K562 (cell line): ENCODE measurements at regions not wholly inside any gene's neighbourhood (a gene's known extent, or its start where the extent isn't known, plus 50 kb on each side); places are given as distances from the start of the nearest gene placed in this dataset.

Experiments used
- ATAC-seq: fragments of 200-7000 bp; cut with Tn5 transposase; 3 replicates; pipeline ENCODE4 v1.9.1; 2020; ENCODE audit warnings: moderate library complexity
- BruUV-seq: library from RNA; stranded (reverse); fragments of 400-500 nt; replicated peaks from 2 replicates; lab custom pipeline; 2021; lab: Mats Ljungman, UMichigan
- CTCF ChIA-PET: fragments of 300-600 bp; formaldehyde crosslinking; extraction: SDS; loops from one replicate; lab custom pipeline; 2021; ENCODE audit warnings: low intra/inter-chr PET ratio; lab: Yijun Ruan, JAX
- POLR2A ChIA-PET: fragments of 300-600, 350-650 bp; sonication (Branson Sonifier 250); formaldehyde crosslinking; extraction: SDS; loops from one replicate; lab custom pipeline; 2021; ENCODE audit warnings: antibody characterized with exemption, inconsistent platforms; lab: Yijun Ruan, JAX
- DNase-seq, 4 experiments: peaks; one replicate each; pipeline versions ENCODE4 v3.0.0 to v3.0.0-alpha.2; 2011 to 2018; ENCODE audit warnings: low spot score in 3 of 4, mixed read lengths in 3 of 4; ENCODE audit errors: extremely low read depth in 1 of 4
- FAIRE-seq: peaks from 2 replicates; lab custom pipeline; 2011; peaks lifted over from hg19 to GRCh38; lab: Jason Lieb, UNC
- H2AFZ ChIP-seq: 2 replicates; pipeline ENCODE4 v1.6.0; 2011; ENCODE audit warnings: low read depth, low read length, control low read depth, inconsistent platforms
- H3K27ac ChIP-seq: fragments of 200-600 bp; 3 replicates; pipeline ENCODE4 v1.8.0; 2011; ENCODE audit warnings: low read depth, mild to moderate bottlenecking, control low read depth, inconsistent platforms, low read length, moderate library complexity, mixed read lengths; ENCODE audit errors: extremely low read depth
- H3K27me3 ChIP-seq, 2 experiments: fragments of 300-600 bp in 1 of 2; 2 replicates in 1 of 2; 3 replicates in 1 of 2; pipeline versions ENCODE4 v1.6.0 to v1.8.0; 2011; ENCODE audit warnings: inconsistent platforms in 2 of 2, low read length in 2 of 2, mild to moderate bottlenecking in 1 of 2, mixed read lengths in 1 of 2, moderate library complexity in 1 of 2; ENCODE audit not compliant: control insufficient read depth in 2 of 2, insufficient read depth in 2 of 2
- H3K36me3 ChIP-seq: fragments of 300-600 bp; 3 replicates; pipeline ENCODE4 v1.8.0; 2011; ENCODE audit warnings: mild to moderate bottlenecking, low read length, inconsistent platforms; ENCODE audit not compliant: control insufficient read depth, insufficient read depth
- H3K4me1 ChIP-seq, 2 experiments: fragments of 200-600 bp in 1 of 2; replicated peaks in 1 of 2; 2 replicates in 1 of 2; 3 replicates in 1 of 2; pipeline versions ENCODE4 v1.5.1 to v1.8.0; 2011; ENCODE audit warnings: inconsistent platforms in 2 of 2, low read length in 2 of 2, mild to moderate bottlenecking in 1 of 2, mixed read lengths in 1 of 2, moderate library complexity in 1 of 2; ENCODE audit not compliant: control insufficient read depth in 2 of 2, insufficient read depth in 2 of 2
- H3K4me2 ChIP-seq: 2 replicates; pipeline ENCODE4 v1.6.1; 2011; ENCODE audit warnings: low read length, control low read depth, inconsistent platforms, mixed read lengths; ENCODE audit not compliant: insufficient read depth
- H3K4me3 ChIP-seq: fragments of 200-600 bp; sonication (generic), shearing (Covaris generic); 2 replicates; pipeline ENCODE4 v1.5.1; 2016; ENCODE audit warnings: control low read depth, inconsistent platforms
- H3K79me2 ChIP-seq: fragments of 200-600 bp; 3 replicates; pipeline ENCODE4 v1.8.0; 2011; ENCODE audit warnings: low read length, inconsistent platforms; ENCODE audit not compliant: control insufficient read depth, insufficient read depth
- H3K9ac ChIP-seq, 2 experiments: 2 replicates each; pipeline versions ENCODE4 v1.6.0 to v1.6.1; 2011; ENCODE audit warnings: low read depth in 2 of 2, low read length in 2 of 2, control low read depth in 1 of 2, inconsistent platforms in 1 of 2, mild to moderate bottlenecking in 1 of 2, mixed read lengths in 1 of 2; ENCODE audit not compliant: insufficient read depth in 1 of 2
- H3K9me1 ChIP-seq: one replicate; pipeline ENCODE4 v1.6.0; 2011; ENCODE audit warnings: inconsistent platforms, mild to moderate bottlenecking, low read length, moderate library complexity; ENCODE audit not compliant: control insufficient read depth, insufficient read depth
- H3K9me3 ChIP-seq: replicated peaks from 2 replicates; pipeline ENCODE4 v1.5.1; 2011; ENCODE audit warnings: low read depth, low read length, inconsistent platforms; ENCODE audit not compliant: control insufficient read depth, insufficient read depth
- H4K20me1 ChIP-seq: replicated peaks from 2 replicates; pipeline ENCODE4 v1.6.1; 2011; ENCODE audit warnings: low read length, inconsistent platforms, mixed read lengths; ENCODE audit not compliant: control insufficient read depth, insufficient read depth
- FOXK2 ChIP-seq, 2 experiments: fragments of 450-650 bp; IDR thresholded peaks in 1 of 2; conservative IDR thresholded peaks in 1 of 2; 2 replicates each; pipeline ENCODE4 v1.6.1; 2016; ENCODE audit warnings: low read depth in 2 of 2, mild to moderate bottlenecking in 1 of 2
- FOXO4 ChIP-seq: fragments of 450-650 bp; formaldehyde crosslinking; IDR thresholded peaks from 2 replicates; pipeline ENCODE4 v1.4.0; 2020; ENCODE audit warnings: mild to moderate bottlenecking, moderate library complexity
- HDAC2 ChIP-seq: fragments of 450-650 bp; IDR thresholded peaks from 2 replicates; pipeline ENCODE4 v1.6.1; 2016; ENCODE audit warnings: mild to moderate bottlenecking
- KAT2B ChIP-seq: IDR thresholded peaks from one replicate; pipeline ENCODE4 v1.6.1; 2012; ENCODE audit warnings: low read depth, mild to moderate bottlenecking, control low read depth, inconsistent platforms, low read length, moderate library complexity
- NCOA2 ChIP-seq, 2 experiments: fragments of 450-650 bp; IDR thresholded peaks; 2 replicates each; pipeline ENCODE4 v1.6.1; 2018; ENCODE audit warnings: mild to moderate bottlenecking in 2 of 2, moderate library complexity in 1 of 2; ENCODE audit not compliant: partially characterized antibody in 2 of 2
- NR2C2 ChIP-seq, 2 experiments: fragments of 200-800 bp in 1 of 2; sonication (Bioruptor generic) in 1 of 2; sonication (generic) in 1 of 2; formaldehyde crosslinking in 1 of 2; IDR thresholded peaks; 2 replicates each; pipeline versions ENCODE4 v1.6.1 to v1.8.0; 2016 to 2022; ENCODE audit warnings: mild to moderate bottlenecking in 1 of 2, missing compliant biosample characterization in 1 of 2, missing genetic modification characterization in 1 of 2, missing genetic modification reagents in 1 of 2
- WGBS: fragments of 100-300 bp; shearing (Covaris generic); methylation state at CpG from one replicate; pipeline ENCODE4 v1.1.6; 2016; ENCODE audit warnings: low coverage, mixed read lengths; ENCODE audit not compliant: insufficient coverage; ENCODE audit errors: missing lambda C conversion rate; 5-methylcytosine and 5-hydroxymethylcytosine counted together
- in situ Hi-C: fragments of 300-500 bp; cut with MboI; formaldehyde crosslinking; loops from 4 replicates; pipeline ENCODE4 v1.15.0; 2018; ENCODE audit warnings: inconsistent platforms, mixed read lengths
- intact Hi-C: fragments of 100-400 bp; cut with micrococcal nuclease; formaldehyde crosslinking; loops from 2 replicates; pipeline ENCODE4 v1.14.2; 2022

- no peak overlapping the region for H3K9ac ChIP-seq
- no peaks in the 10 kb centered on the region for H3K36me3 ChIP-seq
- ChIA-PET CTCF (no interaction called here), POLR2A (no interaction called here)
- no peak for TF ChIP-seq HDAC2
- TF ChIP-seq NCOA2 (IDR thresholded peaks at IDR 0.05; ENCODE audit: partially characterized antibody in 2 of 2): no peak
- TF ChIP-seq FOXK2 (conservative IDR thresholded peaks at IDR 0.05 in 1 of 2, IDR thresholded peaks at IDR 0.05 in 1 of 2; ENCODE audit: low read depth in 2 of 2): no peak
- TF ChIP-seq KAT2B: no peak
- TF ChIP-seq NR2C2 (CRISPR knock-in tag; IDR thresholded peaks at IDR 0.05): no peak
- no peak for TF ChIP-seq NR2C2 (tag; IDR thresholded peaks at IDR 0.05)
- TF ChIP-seq FOXO4 (CRISPR knock-in tag): no peak
- no peaks in the 10 kb centered on the region for H3K79me2 ChIP-seq
- intact Hi-C loops: no loop called here
- H3K4me1 ChIP-seq: no peaks in the 10 kb centered on the region
- H4K20me1 ChIP-seq: no peaks in the 10 kb centered on the region
- H3K4me3 ChIP-seq: no peak overlapping the region
- no peaks in the 10 kb centered on the region for H3K9me1 ChIP-seq
- in situ Hi-C loops: no loop called here
- WGBS: no CpG with 5 or more reads among the region's 1 CpG
- no peak for DNase-seq
- no peak overlapping the region for H2AFZ ChIP-seq
- 0 out of 2 replicates have a peak, but pooled peaks cover 2% of the 10 kb centered on the region for H3K9me3 ChIP-seq
- no peak for ATAC-seq
- no peak overlapping the region for H3K27ac ChIP-seq
- no TSS peak for BruUV-seq
- H3K4me2 ChIP-seq: no peak overlapping the region
- no peaks in the 10 kb centered on the region for H3K27me3 ChIP-seq
- FAIRE-seq: no peak
These were observed 298.5 kb upstream of the NR3C2 start for GRCh38 chr4:148740701-148741100.
